Left lung (tissue), 4 donors: ENCODE measurements at regions not wholly inside any gene's neighbourhood (a gene's known extent, or its start where the extent isn't known, plus 50 kb on each side); places are given as distances from the start of the nearest gene placed in this dataset.

Experiments
- ATAC-seq: fragments of 200-7000 bp; cut with Tn5 transposase; one replicate; pipeline ENCODE4 v1.9.1; 2020; ENCODE audit warnings: moderate library complexity
- DNase-seq, 4 donors: peaks; one replicate each; pipeline ENCODE4 v3.0.0-alpha.2; 2013 to 2020
- H3K27ac ChIP-seq, 2 donors: fragments of 200-600 bp; sonication (generic) in 1 of 2; one replicate each; pipeline versions ENCODE4 v1.5.0 to v1.8.0; 2020 to 2021
- H3K27me3 ChIP-seq, 2 donors: fragments of 200-600 bp; sonication (generic) in 1 of 2; one replicate each; pipeline versions ENCODE4 v1.5.0 to v1.8.0; 2020 to 2021
- H3K36me3 ChIP-seq, 2 donors: fragments of 200-600 bp; sonication (generic) in 1 of 2; one replicate each; pipeline versions ENCODE4 v1.5.0 to v1.8.0; 2020 to 2021
- H3K4me1 ChIP-seq, 2 donors: fragments of 200-600 bp; one replicate each; pipeline ENCODE4 v1.8.0; 2021
- H3K4me3 ChIP-seq, 2 donors: fragments of 200-600 bp; sonication (generic) in 1 of 2; one replicate each; pipeline versions ENCODE4 v1.5.0 to v1.8.0; 2020 to 2021; ENCODE audit warnings: mild to moderate bottlenecking in 1 of 2
- H3K9me3 ChIP-seq, 2 donors: fragments of 200-600 bp; sonication (generic) in 1 of 2; one replicate each; pipeline versions ENCODE4 v1.5.0 to v1.8.0; 2020 to 2021
- CTCF ChIP-seq, 2 donors: fragments of 200-600 bp; sonication (generic) in 1 of 2; IDR thresholded peaks; one replicate each; pipeline versions ENCODE4 v1.5.0 to v1.8.0; 2021; ENCODE audit warnings: antibody characterized with exemption in 2 of 2
- intact Hi-C, 2 donors: fragments of 100-400 bp; cut with DNase I; formaldehyde crosslinking; loops; one replicate each; pipeline versions ENCODE4 v1.11.2 to v1.14.2; 2022
- donor health status: DM: no; HTN: yes; CAD: no.
- donor health status: DM: no; HTN: no; CAD: no.

- H3K27ac ChIP-seq, result no peak overlapping the region
- no peaks in the 10 kb centered on the region for H3K27me3 ChIP-seq
- no peak for ATAC-seq
- no peak for TF ChIP-seq CTCF (IDR thresholded peaks at IDR 0.05)
- no peak overlapping the region for H3K4me3 ChIP-seq
- intact Hi-C loops, result no loop called here
- no peak for DNase-seq
- H3K9me3 ChIP-seq, result no peaks in the 10 kb centered on the region
- H3K4me1 ChIP-seq, result no peaks in the 10 kb centered on the region
- H3K36me3 ChIP-seq, result no peaks in the 10 kb centered on the region
These were observed 218.8 kb upstream of the PREP start for GRCh38 chr6:105621564-105622175.

- intact Hi-C loops, result no loop called here
- no peak overlapping the region for H3K27ac ChIP-seq
These were observed 218.0 kb upstream of the PREP start for GRCh38 chr6:105620878-105621277.

GRCh38 chr6:105619971-105620741 is 217.3 kb upstream of the PREP start:
- Histone ChIP-seq H3K4me3 (no peak overlapping the region), H3K36me3 (no peaks in the 10 kb centered on the region), H3K27me3 (no peaks in the 10 kb centered on the region), H3K9me3 (peaks cover 0 to 3% of the 10 kb centered on the region in 2 donors), H3K4me1 (no peaks in the 10 kb centered on the region), H3K27ac (no peak overlapping the region)
- no peak for ATAC-seq
- no peak for TF ChIP-seq CTCF (IDR thresholded peaks at IDR 0.05)
- no peak for DNase-seq
- intact Hi-C loops, result no loop called here

More at GRCh38 chr6:105620878-105621277, 218.0 kb upstream of the PREP start:
- H3K4me1 ChIP-seq, result no peaks in the 10 kb centered on the region
- no peak for TF ChIP-seq CTCF (IDR thresholded peaks at IDR 0.05)
- DNase-seq (no peak), ATAC-seq (no peak)
- H3K27me3 ChIP-seq, result no peaks in the 10 kb centered on the region
- H3K4me3 ChIP-seq, result no peak overlapping the region
- H3K9me3 ChIP-seq, result no peaks in the 10 kb centered on the region
- H3K36me3 ChIP-seq, result no peaks in the 10 kb centered on the region

GRCh38 chr6:105618247-105618646 is 215.4 kb upstream of the PREP start:
- no peak for TF ChIP-seq CTCF (IDR thresholded peaks at IDR 0.05)
- no peaks in the 10 kb centered on the region for H3K36me3 ChIP-seq
- H3K27me3 ChIP-seq, result no peaks in the 10 kb centered on the region
- DNase-seq, result no peak
- no peak overlapping the region for H3K27ac ChIP-seq
- H3K4me1 ChIP-seq, result no peaks in the 10 kb centered on the region
- ATAC-seq, result no peak
- peaks cover 0 to 3% of the 10 kb centered on the region in 2 donors for H3K9me3 ChIP-seq
- intact Hi-C loops, result no loop called here
- no peak overlapping the region for H3K4me3 ChIP-seq

GRCh38 chr6:105616521-105616920 is 213.6 kb upstream of the PREP start:
- TF ChIP-seq CTCF (IDR thresholded peaks at IDR 0.05), result no peak

More at GRCh38 chr6:105616521-105616920, 213.6 kb upstream of the PREP start:
- Histone ChIP-seq H3K27me3 (no peaks in the 10 kb centered on the region), H3K9me3 (peaks cover 0 to 3% of the 10 kb centered on the region in 2 donors), H3K27ac (no peak overlapping the region), H3K4me1 (no peaks in the 10 kb centered on the region), H3K4me3 (no peak overlapping the region), H3K36me3 (no peaks in the 10 kb centered on the region)
- intact Hi-C loops, result no loop called here
- no peak for ATAC-seq
- no peak for DNase-seq
